ENCODE measurements at regions not wholly inside any gene's neighbourhood (a gene's known extent, or its start where the extent isn't known, plus 50 kb on each side); places are given as distances from the start of the nearest gene placed in this dataset.

DNA sequence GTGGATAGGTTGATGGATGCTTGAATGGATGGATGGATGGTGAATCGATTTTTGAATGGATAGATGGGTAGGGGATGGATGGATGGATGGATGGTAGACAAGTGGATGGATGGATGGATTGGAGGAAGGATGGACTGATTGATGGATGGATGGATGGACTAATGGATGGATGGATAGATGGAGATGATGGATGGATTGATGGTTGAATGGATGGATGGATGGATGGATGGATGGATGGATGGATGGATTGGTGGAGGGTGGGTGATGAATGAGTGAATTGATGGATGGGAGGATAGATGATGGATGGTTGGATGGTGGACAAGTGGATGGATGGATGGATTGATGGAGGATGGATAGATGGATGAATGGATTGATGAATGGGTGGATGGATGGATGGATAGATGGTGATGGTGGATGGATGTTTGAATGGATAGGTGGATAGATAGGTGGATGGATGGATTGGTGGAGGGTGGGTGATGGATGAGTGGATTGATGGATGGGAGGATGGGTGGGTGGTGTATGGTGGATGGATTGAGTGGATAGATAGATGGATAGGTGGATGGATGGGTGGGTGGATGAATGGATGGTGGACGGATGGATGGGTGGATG, 1140.9 kb downstream of the BRD1 start:
- DNase-seq: no peak

DNA sequence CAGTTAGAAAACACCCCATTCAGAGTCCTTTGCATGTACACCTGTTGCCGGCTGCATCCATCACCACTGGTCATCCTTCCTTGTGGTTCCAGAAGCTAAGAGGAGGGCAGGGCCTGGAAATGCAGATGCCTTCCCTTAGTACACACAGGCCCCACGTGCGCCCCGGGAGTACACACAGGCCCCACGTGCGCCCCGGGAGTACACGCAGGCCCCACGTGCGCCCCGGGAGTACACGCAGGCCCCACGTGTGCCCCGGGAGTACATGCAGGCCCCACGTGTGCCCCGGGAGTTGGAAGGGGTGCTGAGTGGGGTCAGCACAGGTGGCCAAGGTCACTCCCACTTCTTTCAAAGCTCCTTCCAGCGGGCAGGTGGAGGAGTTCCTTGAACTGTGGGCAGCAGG, 1141.9 kb downstream of the BRD1 start:
- DNase-seq: no peak

DNA sequence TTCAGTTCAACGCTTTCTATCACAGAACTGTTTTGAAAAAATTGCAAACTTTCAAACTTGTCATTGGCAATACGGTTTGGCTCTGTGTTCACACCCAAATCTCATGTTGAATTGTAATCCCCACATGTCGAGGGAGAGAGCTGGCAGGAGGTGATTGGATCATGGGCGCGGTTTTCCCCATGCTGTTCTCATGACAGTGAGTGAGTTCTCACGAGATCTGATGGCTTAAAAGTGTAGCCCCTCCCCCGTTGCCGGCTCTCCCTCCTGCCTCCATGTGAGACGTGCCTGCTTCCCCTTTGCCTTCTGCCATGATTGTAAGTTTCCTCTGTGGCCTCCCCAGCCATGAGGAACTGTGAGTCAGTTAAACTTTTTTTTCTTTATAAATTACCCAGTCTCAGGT, 1144.0 kb downstream of the BRD1 start:
- DNase-seq: no peak

DNA sequence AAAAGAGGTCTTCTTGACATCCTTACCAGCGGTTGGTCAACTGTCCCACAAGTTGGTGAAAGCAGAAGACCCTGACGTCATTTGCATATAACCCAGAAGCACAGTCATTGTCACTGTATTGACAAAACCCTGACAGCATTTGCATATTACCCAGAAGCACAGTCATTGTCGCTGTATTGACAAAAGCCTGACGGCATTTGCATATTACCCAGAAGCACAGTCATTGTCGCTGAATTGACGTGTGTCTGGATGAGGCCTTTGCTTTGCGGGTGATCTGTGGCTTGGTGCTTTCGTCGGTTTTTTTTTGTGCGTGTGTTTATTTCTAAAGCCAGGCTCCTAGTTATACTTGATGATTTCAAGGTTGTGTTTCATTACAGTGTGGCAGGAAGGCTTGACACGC, 1145.2 kb downstream of the BRD1 start:
- DNase-seq: no peak

DNA sequence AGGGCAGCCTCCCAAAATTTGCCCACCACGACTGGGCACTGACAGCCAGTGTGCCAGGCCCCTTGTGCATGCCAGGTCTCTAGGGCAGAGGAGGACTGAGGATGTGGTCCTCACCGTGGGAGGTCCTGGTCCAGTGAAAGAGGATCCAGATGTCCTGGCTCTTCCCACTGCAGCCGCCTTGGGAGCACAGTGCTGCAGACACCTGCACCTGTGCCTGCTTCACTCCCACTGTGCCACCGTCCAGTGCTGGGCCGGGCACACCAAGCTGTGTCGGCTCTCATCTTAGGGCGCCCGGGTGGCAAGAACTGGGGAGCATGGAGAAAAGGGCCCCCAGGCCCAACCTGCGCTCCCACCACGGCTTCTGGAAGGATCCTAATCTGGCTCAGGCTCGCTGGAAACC, 1147.1 kb downstream of the BRD1 start:
- no peak for DNase-seq

DNA sequence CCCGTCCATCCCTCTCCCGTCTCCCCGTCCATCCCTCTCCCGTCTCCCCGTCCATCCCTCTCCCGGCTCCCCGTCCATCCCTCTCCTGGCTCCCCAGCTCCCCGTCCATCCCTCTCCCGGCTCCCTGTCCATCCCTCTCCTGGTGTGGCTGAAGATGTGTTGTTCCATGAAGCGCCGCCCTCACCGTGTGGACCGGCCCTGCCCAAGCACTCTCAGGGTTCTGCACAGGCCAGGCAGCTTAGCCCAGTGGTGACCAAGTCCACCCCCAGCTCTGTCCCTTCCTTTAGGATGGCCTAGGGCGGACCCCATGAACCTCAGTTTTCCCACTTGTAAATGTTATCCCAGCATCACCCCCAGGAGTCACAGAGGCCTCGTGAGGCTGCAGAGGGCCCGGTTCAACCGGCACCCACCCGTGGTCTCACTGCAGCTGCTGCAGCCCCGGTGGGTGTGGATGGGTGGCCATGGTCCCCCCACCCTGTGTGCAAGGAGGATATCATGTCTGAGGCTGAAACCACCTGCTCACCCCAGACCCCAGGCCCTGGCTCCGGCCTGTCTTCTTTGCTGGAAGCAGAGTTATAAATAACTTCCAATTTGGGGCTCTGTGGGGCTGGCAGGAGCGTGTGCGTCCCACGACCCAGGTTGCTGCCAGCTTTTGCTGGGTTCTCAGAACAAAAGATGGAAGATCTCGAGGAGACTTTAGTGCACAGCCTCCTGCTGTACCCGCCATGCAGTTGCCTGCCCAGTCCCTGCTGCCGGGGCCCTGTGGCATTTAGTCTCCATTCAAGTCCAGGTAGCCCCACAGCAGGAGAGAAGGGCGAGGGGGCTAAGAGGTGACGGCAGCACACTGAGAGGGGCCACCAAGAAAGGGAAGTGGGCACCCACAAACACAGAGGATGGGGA, 1147.8 kb downstream of the BRD1 start:
- no peak for DNase-seq

DNA sequence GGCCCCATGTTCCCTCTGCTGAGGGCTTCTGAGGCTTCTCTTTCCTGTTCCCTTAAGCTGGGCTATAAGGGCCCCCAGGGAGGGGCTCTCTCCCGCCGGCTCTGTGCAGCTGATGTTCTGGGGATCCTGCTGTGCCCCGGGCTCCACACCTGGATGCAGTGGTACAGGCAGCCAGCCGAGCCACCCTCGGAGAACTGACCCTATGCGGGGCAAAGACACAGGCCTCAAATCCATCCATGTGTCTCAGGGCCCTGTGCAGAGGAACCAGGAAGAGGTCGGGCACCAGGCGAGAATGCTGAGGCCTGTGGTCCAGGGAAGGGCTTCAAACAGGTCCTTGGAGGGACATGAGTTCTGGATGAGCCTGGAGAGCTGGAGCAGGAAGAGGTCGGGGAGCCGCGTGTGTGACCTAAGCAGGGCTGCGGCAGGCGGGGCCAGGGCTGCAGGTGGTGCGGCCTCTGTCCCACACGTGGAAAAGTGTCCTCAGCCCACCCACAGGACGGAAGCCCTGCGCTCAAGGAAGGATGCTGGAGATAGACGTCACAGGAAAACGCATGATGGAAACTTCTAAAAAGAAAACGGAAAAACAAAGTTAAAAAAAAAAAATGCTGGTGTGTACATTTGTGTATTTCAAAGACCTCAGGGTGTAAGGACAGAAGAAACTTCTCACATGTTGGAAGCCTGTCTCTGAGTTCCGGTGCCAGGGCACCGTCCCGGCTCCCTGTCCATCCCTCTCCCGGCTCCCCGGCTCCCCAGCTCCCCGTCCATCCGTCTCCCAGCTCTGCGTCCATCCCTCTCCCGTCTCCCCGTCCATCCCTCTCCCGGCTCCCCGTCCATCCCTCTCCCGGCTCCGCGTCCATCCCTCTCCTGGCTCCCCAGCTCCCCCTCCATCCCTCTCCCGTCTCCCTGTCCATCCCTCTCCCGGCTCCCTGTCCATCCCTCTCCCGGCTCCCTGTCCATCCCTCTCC, 1149.2 kb downstream of the BRD1 start:
- no peak for DNase-seq

DNA sequence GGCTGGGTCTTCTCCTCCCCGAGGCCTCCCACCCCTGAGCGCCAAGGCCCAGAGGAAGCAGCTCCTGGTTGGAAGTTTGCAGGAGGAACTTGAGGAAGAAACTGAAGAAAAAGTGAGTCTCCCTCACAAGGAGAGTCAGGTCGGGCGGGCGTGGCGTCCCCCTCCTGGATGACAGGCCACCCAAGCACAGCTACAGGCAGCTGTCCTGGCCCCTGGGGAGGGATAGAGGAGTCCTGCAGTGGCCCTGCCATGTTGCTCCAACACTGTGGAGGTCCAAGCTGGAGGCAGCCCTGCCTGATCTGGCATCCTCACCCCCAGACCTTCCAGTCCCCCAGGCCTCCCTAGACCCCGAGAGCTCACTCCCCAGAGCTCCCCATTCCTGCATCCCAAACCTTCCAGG, 1150.1 kb downstream of the BRD1 start:
- DNase-seq: no peak

DNA sequence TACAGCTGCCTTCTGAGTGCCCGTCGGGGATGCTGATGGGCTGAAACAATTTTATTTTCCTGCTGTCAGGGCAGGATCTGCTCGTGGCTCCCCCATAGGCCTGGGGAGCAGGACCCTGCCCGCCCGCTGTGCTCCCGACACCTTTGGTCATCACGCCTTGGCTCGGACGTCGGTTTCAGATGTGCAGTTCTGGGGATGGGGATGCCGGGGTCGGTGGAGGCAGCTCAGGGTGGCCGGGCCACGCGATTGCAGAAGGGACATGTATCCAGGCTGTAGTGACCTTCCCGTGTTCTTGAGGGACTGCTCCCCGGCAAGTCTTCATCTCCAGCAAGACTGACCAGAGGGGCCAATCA, 1150.5 kb downstream of the BRD1 start:
- no peak for DNase-seq

DNA sequence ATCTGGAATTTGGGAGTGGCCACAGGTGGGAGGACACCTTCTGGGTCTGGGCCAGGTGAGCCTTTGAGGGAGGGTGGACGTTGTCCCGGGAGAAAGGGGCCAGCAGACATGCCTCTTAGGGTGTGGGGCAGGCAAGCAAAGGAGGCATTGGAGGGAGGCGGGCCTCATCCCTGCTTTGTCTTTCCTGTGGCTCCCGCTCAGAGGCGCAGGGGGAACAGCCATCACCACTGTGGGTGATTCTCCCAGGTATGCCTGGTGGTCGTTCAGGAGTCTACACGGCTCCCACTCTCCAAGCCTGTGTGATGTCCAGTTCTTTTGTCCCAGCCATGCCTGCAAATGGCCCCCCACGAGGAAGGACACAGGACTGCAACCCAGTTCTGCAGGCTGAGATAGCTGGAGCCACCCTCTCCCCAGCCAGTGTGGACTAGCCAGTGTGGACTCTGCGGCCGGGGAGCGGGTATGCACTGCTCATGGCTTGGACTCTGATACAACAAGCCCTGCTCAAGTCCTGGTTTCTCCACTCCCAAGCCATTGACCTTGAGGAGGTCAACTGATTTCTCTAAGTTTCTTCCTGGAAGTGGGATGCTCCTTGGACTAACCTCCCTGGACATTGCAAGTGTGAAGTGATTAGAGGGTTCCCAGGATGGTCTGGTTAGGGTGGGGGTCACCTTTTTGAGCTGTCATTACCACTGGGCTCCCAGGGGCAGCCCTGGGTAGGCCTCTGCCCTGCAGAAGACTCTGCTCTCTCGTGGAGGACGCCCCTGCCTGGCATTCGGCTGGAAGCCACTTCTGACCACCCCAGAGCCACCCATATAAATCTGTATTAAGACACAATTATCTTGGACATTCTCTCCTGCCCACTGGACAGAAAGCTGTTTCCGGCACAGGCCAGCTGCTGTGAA, 1151.2 kb downstream of the BRD1 start:
- no peak for DNase-seq

DNA sequence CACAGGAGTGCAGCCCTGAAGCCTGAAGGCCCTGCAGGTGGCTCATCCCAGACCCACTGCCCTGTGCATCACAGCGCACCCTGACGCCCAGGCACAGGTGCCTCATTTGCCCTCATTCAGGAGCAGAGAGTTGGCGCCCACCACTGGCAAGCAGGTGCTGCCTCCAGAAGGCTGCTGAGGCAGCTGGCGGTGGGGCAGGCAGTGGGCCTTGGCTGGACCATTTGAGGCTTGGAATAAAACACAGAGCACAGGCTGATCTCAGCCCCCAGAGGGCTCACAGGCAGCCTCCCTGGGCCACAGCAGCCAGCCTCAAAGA, 1151.9 kb downstream of the BRD1 start:
- DNase-seq: no peak

DNA sequence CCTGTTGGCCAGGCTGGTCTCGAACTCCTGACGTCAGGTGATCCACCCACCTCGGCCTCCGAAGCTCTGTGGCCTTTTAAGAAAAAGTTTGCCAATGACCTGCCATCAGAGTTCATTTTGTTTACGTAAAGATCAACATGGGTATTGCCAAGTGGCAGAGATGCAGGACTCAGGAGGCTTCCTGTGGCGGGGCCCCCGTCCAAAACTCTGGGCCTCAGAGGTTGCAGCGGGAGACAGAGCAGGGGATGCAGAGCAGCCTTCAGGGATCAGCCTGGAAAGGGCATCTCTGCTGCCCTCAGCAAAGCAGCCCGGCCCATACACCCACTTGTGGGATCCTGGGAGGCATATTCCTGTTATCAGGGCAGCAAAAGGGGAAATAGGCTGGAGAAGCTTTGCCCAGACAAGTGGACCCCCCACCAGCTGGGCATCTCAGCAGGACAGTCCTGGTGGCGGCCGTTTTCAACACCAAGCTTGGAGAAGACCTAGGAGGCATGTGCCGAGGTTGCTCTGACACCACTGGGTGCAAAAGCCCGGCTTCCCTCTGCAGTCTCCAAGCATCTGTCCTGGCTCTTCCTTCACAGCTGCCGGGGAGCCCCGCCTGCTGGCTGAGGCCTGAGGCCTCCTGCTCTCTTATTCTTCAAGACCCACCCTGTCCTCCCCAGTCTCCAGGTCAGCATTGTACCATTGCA, 1152.4 kb downstream of the BRD1 start:
- DNase-seq: no peak

DNA sequence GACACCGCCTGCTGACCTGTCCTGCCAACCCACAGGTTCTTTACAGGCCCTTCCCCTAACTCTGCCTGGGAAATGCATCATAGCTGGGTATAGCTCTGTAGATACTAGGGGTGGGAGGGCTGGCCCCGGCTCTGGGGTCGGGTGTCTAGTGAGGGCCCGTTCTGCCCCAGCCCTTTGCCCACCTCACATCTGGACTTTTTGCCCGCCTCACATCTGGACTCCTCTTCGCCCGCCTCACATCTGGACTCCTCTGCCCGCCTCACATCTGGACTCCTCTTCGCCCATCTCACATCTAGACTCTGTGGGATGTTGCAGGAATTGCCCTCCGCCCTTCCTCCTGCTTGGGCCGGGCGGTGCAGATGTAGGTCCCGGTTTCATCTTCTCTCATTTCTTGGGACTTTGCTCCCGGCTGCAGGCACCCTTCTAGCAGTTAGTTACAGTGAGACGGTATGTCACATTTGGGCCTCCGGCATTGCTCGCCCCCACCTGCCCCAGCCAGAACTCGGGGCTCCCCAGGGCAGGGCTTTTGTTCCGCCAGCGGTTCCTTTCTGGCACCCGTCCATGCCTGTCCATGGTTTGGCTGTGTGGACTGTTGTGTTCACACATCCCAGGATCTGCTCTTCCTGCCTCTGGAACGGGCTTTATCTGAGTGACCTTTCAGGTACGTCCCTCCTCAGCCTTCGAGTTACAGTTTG, 1153.7 kb downstream of the BRD1 start:
- no peak for DNase-seq

DNA sequence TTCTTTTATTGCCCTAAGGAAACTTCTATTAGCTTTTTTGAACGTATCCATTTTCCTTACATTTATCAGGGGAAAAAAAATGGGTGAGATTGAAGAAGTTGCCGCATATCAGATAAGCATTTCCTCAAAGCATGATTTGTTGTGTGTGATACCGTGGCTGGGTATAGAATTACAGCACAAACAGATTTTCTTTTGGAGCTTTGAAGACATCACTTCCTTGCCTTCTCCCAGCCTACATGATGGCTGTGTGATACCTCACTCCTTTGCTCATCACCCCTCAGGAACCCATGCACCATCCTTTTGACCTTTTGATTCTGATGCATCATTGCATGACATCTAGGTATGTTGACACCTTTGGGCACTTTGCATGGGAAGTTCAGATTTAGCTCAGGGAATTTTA, 1155.3 kb downstream of the BRD1 start:
- no peak for DNase-seq

DNA sequence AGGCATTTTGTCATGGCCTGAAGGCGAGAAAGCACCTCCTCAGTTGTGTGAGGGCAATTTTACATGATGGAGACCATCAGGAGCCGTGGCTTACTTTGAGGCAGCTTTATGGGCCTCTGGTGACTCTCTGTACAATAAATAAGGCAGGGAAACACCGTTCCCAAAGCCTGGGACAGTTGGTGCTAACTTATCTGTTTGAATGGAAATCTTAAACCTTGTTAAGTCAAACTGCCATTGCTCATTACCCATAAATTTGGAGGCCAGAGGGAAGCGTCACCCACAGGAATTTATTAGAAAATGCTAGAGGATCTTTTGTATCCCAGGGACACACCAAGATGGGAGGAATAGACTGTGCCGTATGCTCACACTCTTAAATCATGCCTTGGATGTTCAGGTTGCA, 1156.9 kb downstream of the BRD1 start:
- no peak for DNase-seq

DNA sequence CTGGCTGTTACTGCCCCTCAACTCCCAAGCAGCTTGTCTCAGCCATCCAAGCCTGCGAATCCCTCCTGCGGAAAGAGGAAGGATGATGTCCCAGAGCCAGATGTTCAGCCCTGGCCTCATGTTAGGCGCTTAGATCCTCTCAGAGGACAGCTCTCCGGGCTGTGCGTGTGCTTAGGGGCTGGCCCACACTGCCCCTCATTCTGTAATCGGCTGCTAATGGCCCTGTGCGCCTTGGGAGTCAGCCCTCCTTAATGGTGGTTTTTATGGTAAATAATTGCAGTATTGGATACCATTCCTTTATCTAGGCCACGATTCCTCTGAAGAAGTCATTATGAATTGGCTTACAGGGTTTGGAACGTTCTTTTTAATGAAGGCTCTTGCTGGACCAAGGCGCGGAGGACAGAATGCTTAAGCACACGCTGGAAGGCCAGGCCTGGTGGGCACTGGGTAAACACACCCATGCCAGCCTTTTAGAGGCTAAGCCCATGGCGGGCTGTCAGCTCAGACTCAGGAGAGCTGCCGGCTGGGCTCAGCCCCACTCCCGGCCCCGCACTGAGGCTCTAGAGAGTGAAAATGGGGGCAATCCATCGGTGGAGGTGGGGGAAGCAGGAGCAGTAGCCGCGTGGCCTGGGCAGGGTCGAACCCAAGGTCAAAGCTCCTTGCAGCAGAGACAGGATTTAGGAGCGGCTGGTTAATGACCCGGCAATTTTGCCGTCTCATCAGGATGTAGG, 1157.5 kb downstream of the BRD1 start:
- DNase-seq: no peak

DNA sequence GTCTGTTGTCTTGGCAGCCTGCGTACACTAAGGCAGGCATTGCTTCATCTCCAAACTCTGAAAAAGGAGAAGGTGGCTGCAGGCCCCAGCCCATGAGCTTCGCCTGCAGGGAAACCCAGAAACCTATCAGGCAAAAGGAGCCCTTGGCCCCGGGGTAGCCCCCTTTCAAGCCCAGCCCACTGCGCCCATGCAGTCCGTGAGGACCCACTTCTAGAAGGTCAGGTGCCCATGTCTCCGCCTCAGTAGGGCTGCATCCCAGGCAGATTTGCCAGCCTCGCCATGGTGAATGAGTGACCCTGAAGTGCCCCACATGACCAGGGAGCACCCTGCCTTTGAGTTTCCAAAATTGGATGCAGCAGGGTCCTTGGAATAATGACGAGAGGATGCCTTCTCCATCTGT, 1158.4 kb downstream of the BRD1 start:
- DNase-seq: no peak

DNA sequence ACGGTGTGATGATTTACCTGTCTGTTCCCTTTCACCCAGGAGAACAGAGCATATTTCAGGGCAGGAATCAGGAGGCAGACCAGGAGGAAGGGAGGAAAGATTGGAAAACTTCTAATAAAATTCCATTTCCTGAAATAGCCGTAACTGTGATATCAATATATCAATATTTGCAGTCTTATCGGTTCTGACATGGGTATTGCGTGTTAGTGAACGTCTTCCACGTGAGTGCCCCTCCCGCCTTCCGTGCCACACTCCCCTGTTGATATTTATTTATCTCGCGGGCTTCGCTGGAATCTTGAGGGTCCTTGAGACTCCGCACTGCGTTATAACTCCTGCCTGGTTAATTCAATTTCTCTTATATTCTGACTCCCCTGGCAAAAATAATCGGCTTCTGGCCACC, 1160.4 kb downstream of the BRD1 start:
- no peak for DNase-seq

DNA sequence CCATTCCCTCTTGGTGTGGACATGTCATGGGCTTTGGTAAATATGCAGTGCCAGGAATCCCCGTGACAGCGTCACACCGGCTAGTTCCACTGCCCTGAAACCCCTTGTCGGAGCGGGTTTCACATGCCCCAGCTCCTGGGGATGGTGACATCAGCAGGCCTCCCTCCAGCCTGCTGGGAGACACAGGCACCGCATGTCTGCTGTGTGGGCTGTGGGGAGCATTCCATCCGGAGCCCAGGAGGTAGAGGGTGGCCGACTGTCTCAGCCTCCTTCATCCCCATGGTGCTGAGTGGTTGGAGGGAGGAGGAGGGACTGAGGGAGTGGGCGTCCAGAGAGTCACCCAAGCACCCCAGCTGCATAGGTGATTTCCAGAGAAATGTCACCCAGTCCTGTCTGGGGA, 1161.1 kb downstream of the BRD1 start:
- no peak for DNase-seq

DNA sequence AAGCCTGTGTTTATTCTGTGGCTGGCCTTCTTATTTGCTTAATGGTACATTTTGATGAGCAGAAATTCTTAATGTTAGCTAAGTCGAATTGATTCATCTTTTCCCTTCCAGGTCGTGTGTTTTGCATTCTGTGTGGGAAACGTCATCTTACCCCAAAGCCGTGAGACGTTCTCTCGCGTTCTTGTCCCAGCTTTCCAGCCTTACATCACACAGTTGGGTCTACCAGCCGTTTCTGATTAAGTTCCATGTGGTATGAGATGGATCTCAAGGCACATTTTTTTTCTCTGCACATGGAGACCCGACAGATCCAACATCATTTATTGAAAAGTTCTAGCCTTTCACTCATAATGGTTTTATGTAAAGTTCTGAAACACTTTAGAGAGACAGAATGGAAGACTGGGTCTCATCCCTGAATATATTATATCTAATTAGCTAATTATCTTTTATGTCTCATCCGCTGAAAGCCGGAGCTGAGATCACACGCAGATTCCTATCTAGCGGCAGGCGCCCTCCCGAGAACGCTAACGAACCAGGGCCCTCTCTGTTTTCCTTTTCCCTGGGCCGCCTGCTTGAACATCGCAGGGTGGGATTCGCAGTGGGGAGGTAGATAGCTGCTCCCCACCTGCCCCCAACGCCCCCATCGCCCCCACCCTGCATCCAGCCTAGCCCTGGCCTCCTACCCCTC, 1162.2 kb downstream of the BRD1 start:
- no peak for DNase-seq
